OCI-LY1 (cell line): ENCODE measurements at regions not wholly inside any gene's neighbourhood (a gene's known extent, or its start where the extent isn't known, plus 50 kb on each side); places are given as distances from the start of the nearest gene placed in this dataset.

Source experiments
- CTCF ChIP-seq: fragments of 200-600 bp; sonication (generic), shearing (Covaris generic); IDR thresholded peaks from 2 replicates; pipeline ENCODE4 v1.5.1; 2017; ENCODE audit warnings: mild to moderate bottlenecking, antibody characterized with exemption, low read length, moderate library complexity, mixed read lengths
- EZH2 ChIP-seq: fragments of 200-600 bp; sonication (generic), shearing (Covaris generic); IDR thresholded peaks from 2 replicates; pipeline ENCODE4 v1.8.0; 2017; ENCODE audit warnings: borderline replicate concordance, mixed run types, mild to moderate bottlenecking, antibody characterized with exemption, low read length, moderate library complexity, mixed read lengths

GRCh38 chr2:187920511-187920910 is 366.3 kb upstream of the TFPI start:
- no peak for TF ChIP-seq EZH2
- no peak for TF ChIP-seq CTCF
